DOHH2 (cell line): ENCODE measurements at regions not wholly inside any gene's neighbourhood (a gene's known extent, or its start where the extent isn't known, plus 50 kb on each side); places are given as distances from the start of the nearest gene placed in this dataset.

Experiments
- H3F3A ChIP-seq: fragments of 200-600 bp; sonication (generic), shearing (Covaris generic); 2 replicates; pipeline ENCODE4 v1.6.0; 2016; ENCODE audit warnings: antibody characterized with exemption, mild to moderate bottlenecking; ENCODE audit not compliant: control insufficient read depth, insufficient read depth
- H3K27ac ChIP-seq: fragments of 200-600 bp; sonication (generic); 2 replicates; pipeline ENCODE4 v1.5.1; 2014; ENCODE audit warnings: low read depth, mild to moderate bottlenecking, low read length, moderate library complexity
- H3K27me3 ChIP-seq: fragments of 200-600 bp; sonication (generic); 2 replicates; pipeline ENCODE4 v1.6.1; 2014; ENCODE audit warnings: mild to moderate bottlenecking, low read length, mixed read lengths; ENCODE audit not compliant: control insufficient read depth
- H3K36me3 ChIP-seq: fragments of 200-600 bp; sonication (generic); 2 replicates; pipeline ENCODE4 v1.6.1; 2014; ENCODE audit warnings: mild to moderate bottlenecking, low read length, moderate library complexity, mixed read lengths; ENCODE audit not compliant: control insufficient read depth
- H3K4me1 ChIP-seq: fragments of 200-600 bp; sonication (generic); 2 replicates; pipeline ENCODE4 v1.6.1; 2014; ENCODE audit warnings: mild to moderate bottlenecking, low read length, mixed read lengths; ENCODE audit not compliant: control insufficient read depth
- H3K4me2 ChIP-seq: fragments of 200-600 bp; sonication (generic); 2 replicates; pipeline ENCODE4 v1.6.0; 2014; ENCODE audit warnings: mild to moderate bottlenecking, low read length, moderate library complexity
- H3K4me3 ChIP-seq: fragments of 200-600 bp; sonication (generic); 2 replicates; pipeline ENCODE4 v1.5.1; 2014; ENCODE audit warnings: mild to moderate bottlenecking, low read length, mixed read lengths
- H3K79me2 ChIP-seq: fragments of 200-600 bp; sonication (generic); 2 replicates; pipeline ENCODE4 v1.6.1; 2014; ENCODE audit warnings: mild to moderate bottlenecking, low read length, mixed read lengths; ENCODE audit not compliant: control insufficient read depth
- H3K9me2 ChIP-seq: fragments of 200-600 bp; sonication (generic); replicated peaks from 2 replicates; pipeline ENCODE4 v1.6.1; 2014; ENCODE audit warnings: mild to moderate bottlenecking, low read length, mixed read lengths; ENCODE audit not compliant: control insufficient read depth
- H3K9me3 ChIP-seq: fragments of 200-600 bp; sonication (generic); 2 replicates; pipeline ENCODE4 v1.6.1; 2014; ENCODE audit warnings: antibody characterized with exemption, low read length, mixed read lengths; ENCODE audit not compliant: control insufficient read depth, insufficient read depth
- H4K20me1 ChIP-seq: fragments of 200-600 bp; sonication (generic); 2 replicates; pipeline ENCODE4 v1.6.0; 2014; ENCODE audit warnings: low read depth, mild to moderate bottlenecking, antibody characterized with exemption, low read length, moderate library complexity; ENCODE audit not compliant: control insufficient read depth, insufficient read depth
- CTCF ChIP-seq: fragments of 200-600 bp; sonication (generic); IDR thresholded peaks from one replicate; pipeline ENCODE4 v1.5.1; 2014; ENCODE audit warnings: antibody characterized with exemption, mild to moderate bottlenecking, low read depth, low read length; ENCODE audit not compliant: poor library complexity, severe bottlenecking
- EZH2phosphoT487 ChIP-seq: fragments of 200-600 bp; sonication (generic); IDR thresholded peaks from 2 replicates; pipeline ENCODE4 v1.6.1; 2017; ENCODE audit warnings: borderline replicate concordance, mild to moderate bottlenecking, antibody characterized with exemption, low read length, moderate library complexity, mixed read lengths

DNA sequence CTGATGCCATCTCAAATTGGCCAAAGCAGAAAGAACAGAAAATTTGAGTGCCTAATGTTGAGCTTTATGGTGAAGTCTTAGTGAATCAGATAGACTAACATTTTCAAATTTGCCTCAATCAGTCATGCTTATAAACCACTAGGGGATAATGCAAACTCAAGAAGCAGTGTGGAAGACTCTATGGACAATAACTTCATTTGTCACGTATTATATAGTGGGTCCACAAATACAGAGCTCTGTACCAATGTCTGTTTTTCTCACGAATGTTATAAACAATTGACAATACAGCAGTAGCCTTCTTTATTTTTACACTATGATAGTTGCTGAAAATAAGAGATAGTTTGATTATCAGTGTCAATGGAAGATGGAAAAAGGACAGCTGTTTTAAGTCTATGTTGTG, 190.8 kb upstream of the SLC8A1 start:
- no peaks in the 10 kb centered on the region for H3K36me3 ChIP-seq
- no peak overlapping the region for H3K4me2 ChIP-seq
- no peaks in the 10 kb centered on the region for H4K20me1 ChIP-seq
- no peaks in the 10 kb centered on the region for H3K4me1 ChIP-seq
- no peak overlapping the region for H3K4me3 ChIP-seq
- H3K27ac ChIP-seq: no peak overlapping the region
- no peaks in the 10 kb centered on the region for H3F3A ChIP-seq
- H3K9me3 ChIP-seq: no peaks in the 10 kb centered on the region
- H3K27me3 ChIP-seq: no peaks in the 10 kb centered on the region
- no peaks in the 10 kb centered on the region for H3K9me2 ChIP-seq
- TF ChIP-seq EZH2phosphoT487: no peak
- no peak for TF ChIP-seq CTCF
- no peaks in the 10 kb centered on the region for H3K79me2 ChIP-seq

DNA sequence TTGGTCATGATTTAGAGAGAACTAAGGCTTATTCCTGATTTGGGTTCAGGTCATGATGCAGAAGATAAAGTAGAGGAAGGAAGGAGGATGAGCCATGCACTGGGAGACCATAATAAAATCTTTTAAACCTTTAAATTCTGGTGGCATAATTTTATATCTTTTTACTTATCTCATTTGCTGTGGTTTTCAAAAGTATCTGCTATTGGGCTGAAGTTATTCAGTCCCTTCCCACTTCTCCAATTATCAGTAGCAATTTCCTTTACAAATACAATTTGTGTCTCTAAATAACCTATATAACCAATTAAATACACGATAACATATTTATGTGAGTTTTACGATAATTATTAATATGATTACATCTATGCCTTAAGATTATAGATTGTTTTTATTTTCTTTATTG, 194.8 kb upstream of the SLC8A1 start:
- Histone ChIP-seq H3K27ac (no peak overlapping the region), H3F3A (no peaks in the 10 kb centered on the region), H3K36me3 (no peaks in the 10 kb centered on the region), H3K79me2 (no peaks in the 10 kb centered on the region), H3K9me3 (no peaks in the 10 kb centered on the region), H3K9me2 (no peaks in the 10 kb centered on the region), H4K20me1 (no peaks in the 10 kb centered on the region), H3K4me1 (no peaks in the 10 kb centered on the region), H3K4me2 (no peak overlapping the region), H3K27me3 (no peaks in the 10 kb centered on the region), H3K4me3 (no peak overlapping the region)
- TF ChIP-seq CTCF: no peak
- no peak for TF ChIP-seq EZH2phosphoT487

DNA sequence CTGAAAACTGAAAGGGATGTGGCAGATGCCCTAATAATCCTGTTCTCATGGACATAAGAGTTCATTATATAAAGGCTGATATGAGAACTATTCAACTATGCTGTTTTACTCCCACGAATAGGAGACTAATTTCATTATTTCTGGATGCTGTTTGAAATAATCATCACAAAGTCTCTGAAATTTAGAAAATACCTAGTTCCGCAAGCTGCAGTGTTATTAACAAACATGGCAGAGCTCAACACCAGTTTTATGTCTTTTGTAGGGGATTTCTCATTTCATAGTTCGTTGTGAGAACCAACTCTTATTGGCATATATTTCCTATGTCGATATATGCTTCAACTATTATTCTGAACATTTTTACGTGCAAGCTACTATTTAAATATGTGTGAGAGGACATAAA, 200.3 kb upstream of the SLC8A1 start:
- Histone ChIP-seq H3F3A (no peaks in the 10 kb centered on the region), H3K4me3 (no peak overlapping the region), H3K4me1 (no peaks in the 10 kb centered on the region), H3K27me3 (no peaks in the 10 kb centered on the region; the same call in 1 of the 2 replicates), H4K20me1 (no peaks in the 10 kb centered on the region), H3K4me2 (no peak overlapping the region), H3K27ac (no peak overlapping the region), H3K36me3 (no peaks in the 10 kb centered on the region), H3K9me2 (no peaks in the 10 kb centered on the region), H3K9me3 (no peaks in the 10 kb centered on the region), H3K79me2 (no peaks in the 10 kb centered on the region)
- no peak for TF ChIP-seq EZH2phosphoT487
- no peak for TF ChIP-seq CTCF

- H3K27ac ChIP-seq: no peak overlapping the region
- H3F3A ChIP-seq: no peaks in the 10 kb centered on the region
- TF ChIP-seq CTCF: no peak
- no peaks in the 10 kb centered on the region; the same call in 1 of the 2 replicates for H3K27me3 ChIP-seq
- no peak overlapping the region for H3K4me3 ChIP-seq
- H3K9me3 ChIP-seq: no peaks in the 10 kb centered on the region
- H3K79me2 ChIP-seq: no peaks in the 10 kb centered on the region
- H4K20me1 ChIP-seq: no peaks in the 10 kb centered on the region
- no peaks in the 10 kb centered on the region for H3K4me1 ChIP-seq
- H3K4me2 ChIP-seq: no peak overlapping the region
- no peaks in the 10 kb centered on the region for H3K36me3 ChIP-seq
- H3K9me2 ChIP-seq: no peaks in the 10 kb centered on the region
These were observed 201.9 kb upstream of the SLC8A1 start for GRCh38 chr2:40653829-40654228.
